Parathyroid adenoma (tissue), 2 donors: ENCODE measurements at regions not wholly inside any gene's neighbourhood (a gene's known extent, or its start where the extent isn't known, plus 50 kb on each side); places are given as distances from the start of the nearest gene placed in this dataset.

ENCODE experiments used
- H2AFZ ChIP-seq: fragments of 300-600 bp; sonication (generic); one replicate; pipeline ENCODE4 v1.7.0; 2017; ENCODE audit warnings: antibody characterized with exemption, mild to moderate bottlenecking
- H3K27ac ChIP-seq: fragments of 300-600 bp; sonication (generic); one replicate; pipeline ENCODE4 v1.7.0; 2017
- H3K27me3 ChIP-seq: fragments of 300-600 bp; sonication (generic); one replicate; pipeline ENCODE4 v1.7.0; 2017; ENCODE audit warnings: low read length; ENCODE audit not compliant: control insufficient read depth, insufficient read depth
- H3K36me3 ChIP-seq: fragments of 300-600 bp; sonication (generic); one replicate; pipeline ENCODE4 v1.7.0; 2017; ENCODE audit warnings: low read length; ENCODE audit not compliant: control insufficient read depth, insufficient read depth
- H3K4me1 ChIP-seq: fragments of 300-600 bp; sonication (generic); one replicate; pipeline ENCODE4 v1.7.0; 2017; ENCODE audit warnings: control low read depth
- H3K4me2 ChIP-seq: fragments of 300-600 bp; sonication (generic); one replicate; pipeline ENCODE4 v1.7.0; 2017; ENCODE audit warnings: low read length
- H3K4me3 ChIP-seq: fragments of 300-600 bp; sonication (generic); one replicate; pipeline ENCODE4 v1.7.0; 2017; ENCODE audit warnings: low read depth, low read length
- H3K79me2 ChIP-seq: fragments of 300-600 bp; sonication (generic); one replicate; pipeline ENCODE4 v1.7.0; 2017; ENCODE audit warnings: control low read depth
- H3K9ac ChIP-seq: fragments of 300-600 bp; sonication (generic); one replicate; pipeline ENCODE4 v1.7.0; 2017; ENCODE audit warnings: mild to moderate bottlenecking
- H3K9me3 ChIP-seq: fragments of 300-600 bp; sonication (generic); one replicate; pipeline ENCODE4 v1.7.0; 2017; ENCODE audit warnings: low read length; ENCODE audit not compliant: control insufficient read depth
- TF ChIP-seq, protein P1 (sequence below): fragments of 300-600 bp; sonication (generic); IDR thresholded peaks from one replicate; pipeline ENCODE4 v1.7.0; 2017; ENCODE audit warnings: antibody characterized with exemption, mild to moderate bottlenecking
- donor health status: primary hyperparathyroidism.

- Histone ChIP-seq H3K4me3 (no peak overlapping the region), H2AFZ (no peak overlapping the region), H3K36me3 (no peaks in the 10 kb centered on the region), H3K9me3 (no peaks in the 10 kb centered on the region), H3K4me2 (no peak overlapping the region), H3K9ac (no peak overlapping the region), H3K79me2 (no peaks in the 10 kb centered on the region), H3K4me1 (no peaks in the 10 kb centered on the region), H3K27me3 (no peaks in the 10 kb centered on the region), H3K27ac (no peak overlapping the region)
- TF ChIP-seq, protein P1, sequence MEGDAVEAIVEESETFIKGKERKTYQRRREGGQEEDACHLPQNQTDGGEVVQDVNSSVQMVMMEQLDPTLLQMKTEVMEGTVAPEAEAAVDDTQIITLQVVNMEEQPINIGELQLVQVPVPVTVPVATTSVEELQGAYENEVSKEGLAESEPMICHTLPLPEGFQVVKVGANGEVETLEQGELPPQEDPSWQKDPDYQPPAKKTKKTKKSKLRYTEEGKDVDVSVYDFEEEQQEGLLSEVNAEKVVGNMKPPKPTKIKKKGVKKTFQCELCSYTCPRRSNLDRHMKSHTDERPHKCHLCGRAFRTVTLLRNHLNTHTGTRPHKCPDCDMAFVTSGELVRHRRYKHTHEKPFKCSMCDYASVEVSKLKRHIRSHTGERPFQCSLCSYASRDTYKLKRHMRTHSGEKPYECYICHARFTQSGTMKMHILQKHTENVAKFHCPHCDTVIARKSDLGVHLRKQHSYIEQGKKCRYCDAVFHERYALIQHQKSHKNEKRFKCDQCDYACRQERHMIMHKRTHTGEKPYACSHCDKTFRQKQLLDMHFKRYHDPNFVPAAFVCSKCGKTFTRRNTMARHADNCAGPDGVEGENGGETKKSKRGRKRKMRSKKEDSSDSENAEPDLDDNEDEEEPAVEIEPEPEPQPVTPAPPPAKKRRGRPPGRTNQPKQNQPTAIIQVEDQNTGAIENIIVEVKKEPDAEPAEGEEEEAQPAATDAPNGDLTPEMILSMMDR: no peak
Measured at GRCh38 chr18:56068701-56069100, 480.7 kb upstream of the TCF4 start.

- Histone ChIP-seq H3K4me2 (no peak overlapping the region), H3K79me2 (no peaks in the 10 kb centered on the region), H3K27ac (no peak overlapping the region), H3K4me1 (no peaks in the 10 kb centered on the region), H3K36me3 (no peaks in the 10 kb centered on the region), H3K9ac (no peak overlapping the region), H3K4me3 (no peak overlapping the region), H3K27me3 (no peaks in the 10 kb centered on the region), H2AFZ (no peak overlapping the region), H3K9me3 (no peaks in the 10 kb centered on the region)
- TF ChIP-seq, protein P1: no peak
Measured at GRCh38 chr18:56067969-56068671, 480.1 kb upstream of the TCF4 start.

- Histone ChIP-seq H3K9me3 (no peaks in the 10 kb centered on the region), H3K9ac (no peak overlapping the region), H3K79me2 (no peaks in the 10 kb centered on the region), H2AFZ (no peak overlapping the region), H3K4me1 (no peaks in the 10 kb centered on the region), H3K27me3 (no peaks in the 10 kb centered on the region), H3K4me3 (no peak overlapping the region), H3K4me2 (no peak overlapping the region), H3K36me3 (no peaks in the 10 kb centered on the region), H3K27ac (no peak overlapping the region)
- TF ChIP-seq, protein P1: no peak
Measured at GRCh38 chr18:56067214-56067894, 479.4 kb upstream of the TCF4 start.

GRCh38 chr18:56066524-56067213, 478.7 kb upstream of the TCF4 start:
- Histone ChIP-seq H3K27me3 (no peaks in the 10 kb centered on the region), H3K4me1 (no peaks in the 10 kb centered on the region), H3K9ac (no peak overlapping the region), H3K27ac (no peak overlapping the region), H3K4me3 (no peak overlapping the region), H3K36me3 (no peaks in the 10 kb centered on the region), H2AFZ (no peak overlapping the region), H3K9me3 (no peaks in the 10 kb centered on the region), H3K4me2 (no peak overlapping the region), H3K79me2 (no peaks in the 10 kb centered on the region)
- TF ChIP-seq, protein P1: no peak
